ENCODE measurements at regions not wholly inside any gene's neighbourhood (a gene's known extent, or its start where the extent isn't known, plus 50 kb on each side); places are given as distances from the start of the nearest gene placed in this dataset.

DNA sequence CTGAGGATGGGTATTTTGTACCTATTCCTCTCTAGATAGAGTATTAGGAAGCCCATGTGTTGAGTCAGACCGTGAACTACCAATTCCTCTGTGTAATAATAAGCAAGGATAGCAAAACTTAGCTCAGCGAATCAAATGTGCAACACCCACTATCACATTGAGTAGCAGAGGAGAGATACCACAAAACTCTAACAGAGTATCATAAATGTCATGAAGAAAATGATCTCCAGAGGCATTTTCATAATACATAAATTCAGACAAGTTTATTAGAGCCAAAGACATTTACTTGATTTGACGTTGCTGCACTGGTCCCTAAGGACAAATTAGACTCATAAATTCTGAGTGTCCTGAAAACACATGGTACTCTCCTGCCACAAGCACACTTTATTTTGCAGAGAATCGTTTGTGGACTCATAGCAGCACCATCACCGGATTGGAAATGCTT is 245.2 kb downstream of the HAO1 start:
- no peak overlapping the region for H3K9ac ChIP-seq (ENCODE audit: low read depth, low read length)
- no peaks in the 10 kb centered on the region for H3K79me2 ChIP-seq (ENCODE audit: insufficient read depth, low read length)
- peaks cover 2% of the 10 kb centered on the region for H3K27me3 ChIP-seq (ENCODE audit: insufficient read depth, low read length, poor library complexity)
- H3K4me3 ChIP-seq (ENCODE audit: low read depth in 1 of 2, low read length in 2 of 2), result no peak overlapping the region
- H3K4me2 ChIP-seq (ENCODE audit: insufficient read depth, low read length), result no peak overlapping the region
- TF ChIP-seq, protein P1, sequence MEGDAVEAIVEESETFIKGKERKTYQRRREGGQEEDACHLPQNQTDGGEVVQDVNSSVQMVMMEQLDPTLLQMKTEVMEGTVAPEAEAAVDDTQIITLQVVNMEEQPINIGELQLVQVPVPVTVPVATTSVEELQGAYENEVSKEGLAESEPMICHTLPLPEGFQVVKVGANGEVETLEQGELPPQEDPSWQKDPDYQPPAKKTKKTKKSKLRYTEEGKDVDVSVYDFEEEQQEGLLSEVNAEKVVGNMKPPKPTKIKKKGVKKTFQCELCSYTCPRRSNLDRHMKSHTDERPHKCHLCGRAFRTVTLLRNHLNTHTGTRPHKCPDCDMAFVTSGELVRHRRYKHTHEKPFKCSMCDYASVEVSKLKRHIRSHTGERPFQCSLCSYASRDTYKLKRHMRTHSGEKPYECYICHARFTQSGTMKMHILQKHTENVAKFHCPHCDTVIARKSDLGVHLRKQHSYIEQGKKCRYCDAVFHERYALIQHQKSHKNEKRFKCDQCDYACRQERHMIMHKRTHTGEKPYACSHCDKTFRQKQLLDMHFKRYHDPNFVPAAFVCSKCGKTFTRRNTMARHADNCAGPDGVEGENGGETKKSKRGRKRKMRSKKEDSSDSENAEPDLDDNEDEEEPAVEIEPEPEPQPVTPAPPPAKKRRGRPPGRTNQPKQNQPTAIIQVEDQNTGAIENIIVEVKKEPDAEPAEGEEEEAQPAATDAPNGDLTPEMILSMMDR (IDR thresholded peaks at IDR 0.05; ENCODE audit: borderline replicate concordance, extremely low read depth, low read length, poor library complexity, severe bottlenecking), result no peak
- TF ChIP-seq EZH2 (IDR thresholded peaks at IDR 0.05; ENCODE audit: borderline replicate concordance, low read depth, low read length, severe bottlenecking), result no peak
- no peak for ATAC-seq (ENCODE audit: insufficient read depth, low read depth)
- H3K27ac ChIP-seq (ENCODE audit: low read length), result no peak overlapping the region
- H3K4me1 ChIP-seq (ENCODE audit: insufficient read depth, low read length), result no peaks in the 10 kb centered on the region
- H2AFZ ChIP-seq (ENCODE audit: low read depth, low read length), result no peak overlapping the region
- no peaks in the 10 kb centered on the region for H4K20me1 ChIP-seq (ENCODE audit: insufficient read depth, low read length)
- no peak for DNase-seq
- no peaks in the 10 kb centered on the region for H3K9me3 ChIP-seq (ENCODE audit: insufficient read depth, low read length, severe bottlenecking)
- no peaks in the 10 kb centered on the region for H3K36me3 ChIP-seq (ENCODE audit: insufficient read depth, low read length)

DNA sequence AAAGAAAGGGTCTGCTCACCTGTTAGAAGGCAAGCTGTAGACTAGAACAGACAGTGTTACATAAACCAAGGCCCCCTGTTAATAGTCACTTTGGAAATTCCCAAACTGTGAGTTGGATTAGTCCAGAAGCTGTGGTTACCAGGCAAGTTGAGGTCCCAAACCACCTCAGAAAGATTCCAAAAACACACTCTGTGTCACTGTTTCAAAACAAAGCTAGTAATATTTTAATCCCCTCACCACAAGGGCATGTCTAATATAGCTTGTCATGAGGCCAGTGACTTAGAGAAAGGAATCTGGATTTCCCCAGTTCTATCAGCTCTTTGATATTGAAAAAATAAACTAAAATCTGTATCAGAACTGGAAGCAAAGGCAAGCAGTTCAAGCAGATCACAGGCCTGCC is 244.6 kb downstream of the HAO1 start:
- TF ChIP-seq, protein P1 (IDR thresholded peaks at IDR 0.05; ENCODE audit: borderline replicate concordance, extremely low read depth, low read length, poor library complexity, severe bottlenecking), result no peak
- no peak for TF ChIP-seq EZH2 (IDR thresholded peaks at IDR 0.05; ENCODE audit: borderline replicate concordance, low read depth, low read length, severe bottlenecking)
- DNase-seq, result no peak
- Histone ChIP-seq H2AFZ (ENCODE audit: low read depth, low read length) (no peak overlapping the region), H3K27ac (ENCODE audit: low read length) (no peak overlapping the region), H3K36me3 (ENCODE audit: insufficient read depth, low read length) (no peaks in the 10 kb centered on the region), H3K4me3 (ENCODE audit: low read depth in 1 of 2, low read length in 2 of 2) (no peak overlapping the region), H3K4me1 (ENCODE audit: insufficient read depth, low read length) (no peaks in the 10 kb centered on the region), H3K9ac (ENCODE audit: low read depth, low read length) (no peak overlapping the region), H3K9me3 (ENCODE audit: insufficient read depth, low read length, severe bottlenecking) (no peaks in the 10 kb centered on the region), H4K20me1 (ENCODE audit: insufficient read depth, low read length) (no peaks in the 10 kb centered on the region), H3K79me2 (ENCODE audit: insufficient read depth, low read length) (no peaks in the 10 kb centered on the region), H3K4me2 (ENCODE audit: insufficient read depth, low read length) (no peak overlapping the region), H3K27me3 (ENCODE audit: insufficient read depth, low read length, poor library complexity) (peaks cover 2% of the 10 kb centered on the region)
- ATAC-seq (ENCODE audit: insufficient read depth, low read depth), result no peak

DNA sequence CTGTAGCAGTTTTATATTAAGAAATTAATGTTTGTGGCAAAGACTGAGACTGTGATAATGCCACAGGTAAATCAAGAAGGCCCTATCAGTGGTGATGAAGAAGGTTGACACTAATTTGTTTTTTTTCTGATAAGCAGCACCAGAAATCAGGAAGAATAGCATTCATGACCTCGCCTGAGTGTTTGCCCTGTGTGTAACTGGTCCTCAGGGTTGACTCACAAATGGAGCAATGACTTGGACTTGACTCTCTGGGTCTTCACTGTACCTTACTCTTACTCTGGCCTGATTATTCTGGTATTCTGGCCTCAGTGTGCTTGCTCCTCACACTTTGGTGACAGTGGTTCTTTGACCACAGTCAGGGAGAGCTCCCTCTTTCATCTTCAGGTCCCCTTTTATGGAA is 243.9 kb downstream of the HAO1 start:
- Histone ChIP-seq H3K36me3 (ENCODE audit: insufficient read depth, low read length) (no peaks in the 10 kb centered on the region), H3K79me2 (ENCODE audit: insufficient read depth, low read length) (no peaks in the 10 kb centered on the region), H3K4me1 (ENCODE audit: insufficient read depth, low read length) (no peaks in the 10 kb centered on the region), H3K27ac (ENCODE audit: low read length) (no peak overlapping the region), H3K27me3 (ENCODE audit: insufficient read depth, low read length, poor library complexity) (peaks cover 2% of the 10 kb centered on the region), H3K4me2 (ENCODE audit: insufficient read depth, low read length) (no peak overlapping the region), H3K9ac (ENCODE audit: low read depth, low read length) (no peak overlapping the region), H3K4me3 (ENCODE audit: low read depth in 1 of 2, low read length in 2 of 2) (no peak overlapping the region), H3K9me3 (ENCODE audit: insufficient read depth, low read length, severe bottlenecking) (no peaks in the 10 kb centered on the region), H4K20me1 (ENCODE audit: insufficient read depth, low read length) (no peaks in the 10 kb centered on the region), H2AFZ (ENCODE audit: low read depth, low read length) (no peak overlapping the region)
- DNase-seq (no peak), ATAC-seq (ENCODE audit: insufficient read depth, low read depth) (no peak)
- no peak for TF ChIP-seq EZH2 (IDR thresholded peaks at IDR 0.05; ENCODE audit: borderline replicate concordance, low read depth, low read length, severe bottlenecking)
- TF ChIP-seq, protein P1 (IDR thresholded peaks at IDR 0.05; ENCODE audit: borderline replicate concordance, extremely low read depth, low read length, poor library complexity, severe bottlenecking), result no peak

DNA sequence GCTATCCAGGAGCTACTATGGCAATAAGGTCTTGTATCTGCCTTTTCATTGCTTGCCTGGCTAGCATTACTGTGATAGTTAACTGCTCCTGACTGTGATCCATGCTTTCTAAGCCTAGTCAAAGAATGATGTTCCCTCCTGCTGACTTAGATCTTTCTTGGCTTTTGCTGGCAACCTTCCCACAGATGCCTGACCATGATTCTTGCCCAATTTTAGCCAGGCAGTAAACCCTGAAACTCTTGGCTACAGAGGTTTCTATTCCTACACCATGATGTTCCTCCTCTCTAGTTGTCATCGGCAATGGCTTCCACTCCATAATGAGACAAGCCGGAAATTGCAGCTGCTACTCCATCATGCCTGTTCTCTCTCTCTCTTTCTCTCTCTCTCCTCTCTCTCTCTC is 238.1 kb downstream of the HAO1 start:
- Histone ChIP-seq H3K79me2 (ENCODE audit: insufficient read depth, low read length) (no peaks in the 10 kb centered on the region), H3K9me3 (ENCODE audit: insufficient read depth, low read length, severe bottlenecking) (no peaks in the 10 kb centered on the region), H3K9ac (ENCODE audit: low read depth, low read length) (no peak overlapping the region), H4K20me1 (ENCODE audit: insufficient read depth, low read length) (no peaks in the 10 kb centered on the region), H3K4me2 (ENCODE audit: insufficient read depth, low read length) (no peak overlapping the region), H3K4me1 (ENCODE audit: insufficient read depth, low read length) (no peaks in the 10 kb centered on the region), H2AFZ (ENCODE audit: low read depth, low read length) (no peak overlapping the region), H3K36me3 (ENCODE audit: insufficient read depth, low read length) (no peaks in the 10 kb centered on the region), H3K27ac (ENCODE audit: low read length) (no peak overlapping the region), H3K4me3 (ENCODE audit: low read depth in 1 of 2, low read length in 2 of 2) (no peak overlapping the region), H3K27me3 (ENCODE audit: insufficient read depth, low read length, poor library complexity) (no peaks in the 10 kb centered on the region)
- ATAC-seq (ENCODE audit: insufficient read depth, low read depth) (no peak), DNase-seq (no peak)
- TF ChIP-seq, protein P1 (IDR thresholded peaks at IDR 0.05; ENCODE audit: borderline replicate concordance, extremely low read depth, low read length, poor library complexity, severe bottlenecking), result no peak
- TF ChIP-seq EZH2 (IDR thresholded peaks at IDR 0.05; ENCODE audit: borderline replicate concordance, low read depth, low read length, severe bottlenecking), result no peak

Measured in DND-41 (cell line).